Loucy (cell line): ENCODE measurements at regions not wholly inside any gene's neighbourhood (a gene's known extent, or its start where the extent isn't known, plus 50 kb on each side); places are given as distances from the start of the nearest gene placed in this dataset.

Experiments used
- H2AFZ ChIP-seq: fragments of 200-600 bp; sonication (generic); 2 replicates; pipeline ENCODE4 v1.6.0; 2016; ENCODE audit warnings: antibody characterized with exemption, mild to moderate bottlenecking, low read length, moderate library complexity
- H3F3A ChIP-seq: fragments of 200-600 bp; 2 replicates; pipeline ENCODE4 v1.6.0; 2016; ENCODE audit warnings: antibody characterized with exemption, low read depth, mild to moderate bottlenecking
- H3K27me3 ChIP-seq: fragments of 200-600 bp; sonication (generic); 2 replicates; pipeline ENCODE4 v1.6.1; 2014; ENCODE audit warnings: low read length, mild to moderate bottlenecking; ENCODE audit not compliant: insufficient read depth, poor library complexity, severe bottlenecking
- H3K36me3 ChIP-seq: fragments of 200-600 bp; sonication (generic); 2 replicates; pipeline ENCODE4 v1.6.1; 2016; ENCODE audit warnings: low read length; ENCODE audit not compliant: insufficient read depth
- H3K4me1 ChIP-seq: fragments of 200-600 bp; sonication (generic); 2 replicates; pipeline ENCODE4 v1.5.1; 2014; ENCODE audit warnings: low read length, mild to moderate bottlenecking; ENCODE audit not compliant: insufficient read depth, poor library complexity, severe bottlenecking
- H3K4me2 ChIP-seq: fragments of 200-600 bp; sonication (generic); 2 replicates; pipeline ENCODE4 v1.6.0; 2014; ENCODE audit warnings: antibody characterized with exemption, low read length, low read depth, mild to moderate bottlenecking; ENCODE audit not compliant: poor library complexity, severe bottlenecking
- H3K4me3 ChIP-seq: fragments of 200-600 bp; sonication (generic); 2 replicates; pipeline ENCODE4 v1.5.1; 2014; ENCODE audit warnings: low read length, mild to moderate bottlenecking, mixed read lengths; ENCODE audit not compliant: poor library complexity, severe bottlenecking
- H3K79me2 ChIP-seq: fragments of 200-600 bp; sonication (generic); 2 replicates; pipeline ENCODE4 v1.6.1; 2014; ENCODE audit warnings: low read length; ENCODE audit not compliant: insufficient read depth
- H3K9ac ChIP-seq: fragments of 200-600 bp; sonication (generic); 2 replicates; pipeline ENCODE4 v1.6.0; 2014; ENCODE audit warnings: mild to moderate bottlenecking, low read depth, low read length, moderate library complexity; ENCODE audit not compliant: poor library complexity, severe bottlenecking
- H3K9me2 ChIP-seq: fragments of 200-600 bp; sonication (generic); replicated peaks from 2 replicates; pipeline ENCODE4 v1.6.1; 2016; ENCODE audit warnings: low read depth, low read length, mixed read lengths
- H3K9me3 ChIP-seq: fragments of 200-600 bp; sonication (generic); 2 replicates; pipeline ENCODE4 v1.6.1; 2014; ENCODE audit warnings: mild to moderate bottlenecking, antibody characterized with exemption, low read length, low read depth; ENCODE audit not compliant: insufficient read depth
- H4K20me1 ChIP-seq: fragments of 200-600 bp; sonication (generic); 2 replicates; pipeline ENCODE4 v1.6.0; 2014; ENCODE audit warnings: antibody characterized with exemption, low read length, mild to moderate bottlenecking; ENCODE audit not compliant: insufficient read depth, poor library complexity, severe bottlenecking
- CTCF ChIP-seq: fragments of 200-600 bp; sonication (generic); conservative IDR thresholded peaks from 2 replicates; pipeline ENCODE4 v1.5.1; 2014; ENCODE audit warnings: mild to moderate bottlenecking, antibody characterized with exemption, low read length
- EZH2phosphoT487 ChIP-seq: fragments of 200-600 bp; IDR thresholded peaks from 2 replicates; pipeline ENCODE4 v1.6.1; 2018; ENCODE audit warnings: antibody characterized with exemption, mild to moderate bottlenecking, moderate library complexity, borderline replicate concordance

GRCh38 chr14:100392356-100392755 lies 69.2 kb downstream of the SLC25A47 start:
- H3K9ac ChIP-seq, result no peak overlapping the region
- TF ChIP-seq EZH2phosphoT487 (no peak), CTCF (no peak)
- peak overlapping the region; percentile 26 for H3K4me2 ChIP-seq
- H4K20me1 ChIP-seq, result no peaks in the 10 kb centered on the region
- H3K79me2 ChIP-seq, result no peaks in the 10 kb centered on the region
- no peak overlapping the region for H3K4me3 ChIP-seq
- no peaks in the 10 kb centered on the region for H3K27me3 ChIP-seq
- H3K9me2 ChIP-seq, result no peaks in the 10 kb centered on the region
- no peak overlapping the region for H2AFZ ChIP-seq
- no peaks in the 10 kb centered on the region for H3F3A ChIP-seq
- no peaks in the 10 kb centered on the region for H3K9me3 ChIP-seq
- peaks cover 39% of the 10 kb centered on the region for H3K4me1 ChIP-seq
- no peaks in the 10 kb centered on the region for H3K36me3 ChIP-seq

- no peaks in the 10 kb centered on the region for H3K79me2 ChIP-seq
- H3K9ac ChIP-seq, result no peak overlapping the region
- no peaks in the 10 kb centered on the region for H3K9me2 ChIP-seq
- H3K36me3 ChIP-seq, result no peaks in the 10 kb centered on the region
- H3K4me3 ChIP-seq, result no peak overlapping the region
- no peaks in the 10 kb centered on the region for H3K9me3 ChIP-seq
- H3K4me2 ChIP-seq, result no peak overlapping the region
- H3F3A ChIP-seq, result no peaks in the 10 kb centered on the region
- no peaks in the 10 kb centered on the region for H4K20me1 ChIP-seq
- TF ChIP-seq CTCF (no peak), EZH2phosphoT487 (no peak)
- H2AFZ ChIP-seq, result no peak overlapping the region
- no peaks in the 10 kb centered on the region for H3K27me3 ChIP-seq
- peaks cover 38% of the 10 kb centered on the region for H3K4me1 ChIP-seq
Observed at GRCh38 chr14:100393362-100393761, 70.2 kb downstream of the SLC25A47 start.

- H3K27me3 ChIP-seq, result no peaks in the 10 kb centered on the region
- H3K9me2 ChIP-seq, result no peaks in the 10 kb centered on the region
- no peak overlapping the region for H2AFZ ChIP-seq
- H4K20me1 ChIP-seq, result no peaks in the 10 kb centered on the region
- TF ChIP-seq EZH2phosphoT487, result no peak
- TF ChIP-seq CTCF, result no peak
- H3K4me1 ChIP-seq, result peaks cover 33% of the 10 kb centered on the region
- no peaks in the 10 kb centered on the region for H3K79me2 ChIP-seq
- H3F3A ChIP-seq, result no peaks in the 10 kb centered on the region
- no peak overlapping the region for H3K4me2 ChIP-seq
- no peaks in the 10 kb centered on the region for H3K36me3 ChIP-seq
- H3K9me3 ChIP-seq, result no peaks in the 10 kb centered on the region
- no peak overlapping the region for H3K9ac ChIP-seq
- no peak overlapping the region for H3K4me3 ChIP-seq
Observed at GRCh38 chr14:100393906-100394732, 71.0 kb downstream of the SLC25A47 start.
